SW480 (cell line): ENCODE measurements at regions not wholly inside any gene's neighbourhood (a gene's known extent, or its start where the extent isn't known, plus 50 kb on each side); places are given as distances from the start of the nearest gene placed in this dataset.
"Not testable (repeated sequence)": the region's sequence is repeated elsewhere in the genome, so short reads cannot be mapped to it uniquely, and the experiment has no call there.

ENCODE experiments used
- DNase-seq: peaks from one replicate; pipeline ENCODE4 v3.0.0-alpha.2; 2016; ENCODE audit warnings: low spot score

- no peak for DNase-seq
Measured at GRCh38 chr2:56021136-56021474, 97.5 kb upstream of the EFEMP1 start.

GRCh38 chr2:56021579-56021978, 98.0 kb upstream of the EFEMP1 start:
- no peak for DNase-seq

GRCh38 chr2:56025469-56026193, 102.0 kb upstream of the EFEMP1 start:
- DNase-seq, result no peak

GRCh38 chr2:56026828-56027227, 103.2 kb upstream of the EFEMP1 start:
- no peak for DNase-seq

GRCh38 chr2:56030062-56030461, 106.5 kb upstream of the EFEMP1 start:
- DNase-seq, result no peak

- DNase-seq, result no peak
Measured at GRCh38 chr2:56030901-56031300, 107.3 kb upstream of the EFEMP1 start.

- no peak for DNase-seq
Measured at GRCh38 chr2:56034258-56034657, 110.7 kb upstream of the EFEMP1 start.

GRCh38 chr2:56040189-56040588, 116.6 kb upstream of the EFEMP1 start:
- no peak for DNase-seq

GRCh38 chr2:56040834-56041233, 117.3 kb upstream of the EFEMP1 start:
- no peak for DNase-seq

GRCh38 chr2:56047136-56047535, 123.6 kb upstream of the EFEMP1 start:
- DNase-seq, result no peak

- no peak for DNase-seq
Measured at GRCh38 chr2:56049233-56049845, 125.8 kb upstream of the EFEMP1 start.

- DNase-seq, result no peak
Measured at GRCh38 chr2:56053679-56054078, 130.1 kb upstream of the EFEMP1 start.

GRCh38 chr2:56055405-56055804, 128.4 kb upstream of the CCDC85A start:
- no peak for DNase-seq

GRCh38 chr2:56061327-56061726, 122.5 kb upstream of the CCDC85A start:
- not testable (repeated sequence) for DNase-seq

GRCh38 chr2:56068746-56069145, 115.0 kb upstream of the CCDC85A start:
- DNase-seq, result no peak

- peak; percentile 37 for DNase-seq
Measured at GRCh38 chr2:56077359-56077915, 106.4 kb upstream of the CCDC85A start.

- DNase-seq, result no peak
Measured at GRCh38 chr2:56082665-56083064, 101.1 kb upstream of the CCDC85A start.

- no peak for DNase-seq
Measured at GRCh38 chr2:56084111-56084901, 99.5 kb upstream of the CCDC85A start.

GRCh38 chr2:56086336-56086735, 97.5 kb upstream of the CCDC85A start:
- no peak for DNase-seq

- no peak for DNase-seq
Measured at GRCh38 chr2:56088411-56088810, 95.4 kb upstream of the CCDC85A start.

- no peak for DNase-seq
Measured at GRCh38 chr2:56089931-56090330, 93.9 kb upstream of the CCDC85A start.

- no peak for DNase-seq
Measured at GRCh38 chr2:56099963-56100362, 83.8 kb upstream of the CCDC85A start.

GRCh38 chr2:56100791-56101312, 82.9 kb upstream of the CCDC85A start:
- DNase-seq, result no peak
